Central memory CD4-positive, alpha-beta T cell (primary cell): ENCODE measurements at regions not wholly inside any gene's neighbourhood (a gene's known extent, or its start where the extent isn't known, plus 50 kb on each side); places are given as distances from the start of the nearest gene placed in this dataset.

ENCODE experiments used
- DNase-seq: peaks from one replicate; pipeline ENCODE4 v3.0.0; 2022

GRCh38 chr16:17633181-17633951 lies 162.6 kb upstream of the XYLT1 start:
- DNase-seq, result no peak

DNA sequence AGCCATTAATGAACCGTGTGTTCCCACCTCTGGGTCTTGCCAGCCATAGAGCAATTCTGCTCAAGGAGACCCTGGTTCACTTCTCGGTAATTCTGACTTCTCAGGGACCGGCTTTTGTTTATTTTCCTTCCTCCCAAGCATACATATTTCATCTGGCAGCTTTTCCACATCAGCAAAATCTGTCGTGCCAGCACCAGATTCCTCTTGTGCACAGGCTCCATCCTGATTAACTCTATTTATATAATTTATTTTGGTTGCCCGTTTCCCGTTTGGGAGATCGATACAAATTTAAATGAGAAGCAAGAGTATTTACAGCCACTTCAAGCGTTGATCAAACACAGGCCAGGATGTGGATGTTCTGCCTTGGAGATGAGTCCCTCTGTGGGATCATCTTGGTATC lies 161.9 kb upstream of the XYLT1 start:
- DNase-seq, result no peak

DNA sequence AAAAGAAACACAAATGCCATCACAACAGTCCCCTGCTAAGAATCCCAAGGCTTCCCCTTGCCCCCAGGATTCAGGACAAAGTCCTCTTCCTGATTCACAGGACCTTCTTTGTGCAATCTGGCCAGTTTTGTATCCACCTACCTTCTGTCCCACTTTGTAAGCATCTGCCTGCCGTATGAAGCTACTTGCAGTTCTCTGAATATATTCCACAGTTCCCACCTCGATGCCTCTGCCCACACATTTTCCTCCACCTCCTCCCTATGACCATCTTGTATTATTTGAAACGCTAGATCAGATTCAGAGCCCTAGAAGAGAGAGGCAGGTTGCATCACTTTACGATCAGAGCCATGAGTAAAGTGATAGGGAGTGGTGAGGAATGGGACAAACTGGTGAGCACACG lies 159.2 kb upstream of the XYLT1 start:
- no peak for DNase-seq

DNA sequence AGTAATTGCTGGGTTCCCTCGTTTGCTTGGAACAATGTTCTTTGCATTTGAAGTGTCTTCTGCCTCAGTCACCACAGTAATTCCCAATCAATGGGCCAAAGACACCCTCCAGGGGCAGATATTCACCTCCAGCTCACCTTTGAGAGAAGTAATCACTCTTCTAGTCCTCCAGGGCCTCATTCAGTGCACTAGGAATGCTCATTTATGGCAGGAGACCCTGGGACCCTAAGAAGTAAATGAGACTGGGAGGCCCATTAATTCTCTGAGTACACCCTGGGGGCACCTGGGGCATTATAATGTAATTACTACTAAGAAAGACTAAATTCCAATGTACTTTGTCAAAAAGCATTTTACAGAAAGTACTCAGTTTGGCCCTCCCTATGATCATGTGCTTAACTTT lies 158.2 kb upstream of the XYLT1 start:
- no peak for DNase-seq

DNA sequence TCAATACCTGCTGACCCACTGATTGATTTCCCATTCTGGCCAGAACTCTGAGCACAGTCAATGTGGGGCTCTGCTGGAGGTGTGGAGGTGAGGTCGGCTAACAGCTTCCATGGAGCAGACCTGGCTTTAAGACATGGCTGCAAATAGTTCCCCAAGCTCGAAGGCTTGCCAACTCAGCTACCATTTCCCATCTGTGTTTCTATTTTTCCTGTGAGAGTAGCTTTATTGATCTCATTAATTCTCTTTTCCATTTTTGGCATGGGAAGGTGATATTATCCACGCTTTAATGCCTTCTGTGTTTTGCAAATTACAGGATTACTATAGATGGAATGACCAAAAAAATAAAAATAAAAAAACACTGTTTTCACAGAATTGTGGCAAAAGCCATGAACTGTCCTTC lies 151.6 kb upstream of the XYLT1 start:
- no peak for DNase-seq

- DNase-seq, result no peak
These were observed 148.5 kb upstream of the XYLT1 start for GRCh38 chr16:17619261-17619660.

DNA sequence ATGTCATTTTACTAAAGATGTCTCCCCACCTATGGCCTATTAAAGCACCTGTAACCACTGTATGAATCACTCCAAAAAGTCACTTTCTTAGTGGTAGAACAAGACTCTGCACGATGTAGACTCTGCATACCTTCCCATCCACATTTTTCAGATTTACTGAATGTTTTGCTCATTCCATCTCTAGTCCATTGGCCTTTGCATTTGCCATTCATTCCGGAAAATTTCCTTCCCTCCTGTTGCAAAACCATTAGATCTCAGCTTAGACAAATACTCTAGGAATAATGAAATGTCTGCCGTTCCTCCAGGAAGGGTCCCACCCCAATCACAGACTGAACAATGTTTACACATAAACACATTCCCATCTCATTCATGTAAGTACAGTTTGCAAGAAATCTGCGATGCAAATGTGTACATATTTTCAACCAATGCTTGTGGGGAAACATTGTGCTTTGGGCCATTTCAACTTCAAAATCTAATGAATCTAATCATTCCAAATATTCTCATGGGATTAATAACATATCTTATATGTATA lies 146.3 kb upstream of the XYLT1 start:
- no peak for DNase-seq

DNA sequence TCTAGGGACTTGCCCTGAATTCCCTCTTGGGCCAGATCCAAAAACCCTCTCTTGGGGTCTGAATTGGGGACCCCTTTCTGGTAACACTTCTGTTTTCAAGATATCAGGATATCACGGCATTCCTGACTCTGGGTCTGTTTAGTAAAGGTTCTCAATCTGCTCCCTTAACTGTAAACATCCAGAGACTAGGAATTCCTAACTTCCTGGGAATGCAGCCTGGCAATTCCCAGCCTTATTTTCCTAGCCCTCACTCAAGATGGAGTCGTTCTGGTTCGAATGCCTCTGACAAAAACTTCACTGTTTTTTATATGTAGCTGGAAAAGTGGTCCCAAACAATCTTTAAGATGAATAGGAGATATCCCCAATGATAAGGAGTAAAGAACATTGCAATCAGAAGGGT lies 141.6 kb upstream of the XYLT1 start:
- DNase-seq, result no peak

GRCh38 chr16:17607609-17608008 lies 136.8 kb upstream of the XYLT1 start:
- DNase-seq, result no peak

DNA sequence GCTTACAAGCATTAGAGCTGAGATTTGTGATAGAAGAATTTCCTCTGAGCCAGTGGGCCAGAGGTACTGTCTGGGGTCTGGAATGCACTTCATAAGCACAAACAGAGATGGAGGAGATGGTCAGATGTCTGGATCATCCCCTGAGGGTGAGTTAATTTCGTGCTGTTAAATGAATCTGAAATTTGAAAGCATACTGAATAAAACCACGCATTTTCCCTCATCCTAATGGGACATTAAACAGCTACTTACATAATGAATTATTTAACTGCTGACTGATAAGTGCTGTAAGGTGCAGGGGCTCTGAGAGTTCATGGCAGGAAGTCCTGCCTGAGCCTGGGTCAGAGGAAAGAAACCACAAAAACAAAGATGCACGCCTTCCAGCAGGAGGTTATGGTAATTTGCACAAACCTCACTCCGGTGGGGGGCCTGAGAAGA lies 136.3 kb upstream of the XYLT1 start:
- no peak for DNase-seq

DNA sequence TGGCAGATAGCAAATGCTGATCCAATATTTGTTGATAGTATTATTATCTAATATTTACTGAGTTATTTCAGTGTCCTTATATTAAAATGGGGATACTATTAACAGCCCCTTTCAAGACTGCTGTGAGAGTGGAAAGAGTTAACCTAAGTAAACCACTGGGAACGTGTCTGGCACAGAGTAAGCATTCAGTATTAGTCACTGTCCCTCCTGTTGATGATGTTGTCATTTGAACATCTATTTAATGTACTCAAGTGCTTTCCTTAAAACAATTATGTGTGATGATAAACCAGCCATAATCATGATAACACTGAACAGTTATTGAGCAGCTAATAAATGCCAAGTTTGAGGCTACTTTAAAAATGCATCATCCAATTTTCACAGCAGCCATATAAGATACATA lies 135.7 kb upstream of the XYLT1 start:
- DNase-seq, result no peak

DNA sequence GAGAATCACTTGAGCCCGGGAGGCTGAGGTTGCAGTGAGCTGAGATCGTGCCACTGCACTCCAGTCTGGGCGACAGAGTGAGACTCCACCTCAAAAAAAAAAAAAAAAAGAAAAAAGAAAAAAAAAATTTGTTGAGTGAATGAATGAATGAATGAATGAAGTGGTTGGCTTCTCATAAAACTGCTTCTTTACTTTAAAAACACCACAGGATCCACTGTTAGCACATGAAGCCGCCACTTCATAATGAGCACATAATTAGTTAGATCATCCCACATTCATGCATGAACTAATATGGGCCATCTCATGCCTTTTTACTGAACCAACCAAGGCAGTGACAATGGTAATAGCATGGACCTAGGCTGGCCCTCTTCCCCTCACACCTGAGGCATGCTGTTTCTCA lies 135.0 kb upstream of the XYLT1 start:
- DNase-seq, result no peak

DNA sequence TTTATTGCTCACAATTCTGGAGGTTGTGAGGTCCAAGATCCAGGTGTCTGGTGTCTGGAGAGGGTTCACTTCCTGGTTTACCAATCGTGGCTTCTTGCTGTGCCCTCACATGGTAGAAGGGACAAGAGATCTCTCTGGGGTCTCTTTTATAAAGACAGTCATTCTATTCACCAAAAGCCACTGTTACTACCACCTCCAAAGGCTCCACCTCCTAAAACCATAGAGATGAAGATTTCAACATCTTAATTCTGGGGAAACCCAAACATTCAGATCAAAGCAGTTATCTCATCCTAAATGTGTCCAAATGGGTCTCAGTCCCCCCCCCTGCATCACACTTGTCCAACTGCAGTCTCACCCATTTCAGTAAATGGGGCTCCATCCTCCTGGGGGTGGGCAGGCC lies 132.9 kb upstream of the XYLT1 start:
- DNase-seq, result no peak

GRCh38 chr16:17602678-17603077 lies 131.9 kb upstream of the XYLT1 start:
- no peak for DNase-seq

- no peak for DNase-seq
These were observed 128.2 kb upstream of the XYLT1 start for GRCh38 chr16:17598968-17599367.

- peak; percentile 46 for DNase-seq
These were observed 121.1 kb upstream of the XYLT1 start for GRCh38 chr16:17591655-17592405.

GRCh38 chr16:17590711-17591654 lies 120.2 kb upstream of the XYLT1 start:
- peak; percentile 54 for DNase-seq

DNA sequence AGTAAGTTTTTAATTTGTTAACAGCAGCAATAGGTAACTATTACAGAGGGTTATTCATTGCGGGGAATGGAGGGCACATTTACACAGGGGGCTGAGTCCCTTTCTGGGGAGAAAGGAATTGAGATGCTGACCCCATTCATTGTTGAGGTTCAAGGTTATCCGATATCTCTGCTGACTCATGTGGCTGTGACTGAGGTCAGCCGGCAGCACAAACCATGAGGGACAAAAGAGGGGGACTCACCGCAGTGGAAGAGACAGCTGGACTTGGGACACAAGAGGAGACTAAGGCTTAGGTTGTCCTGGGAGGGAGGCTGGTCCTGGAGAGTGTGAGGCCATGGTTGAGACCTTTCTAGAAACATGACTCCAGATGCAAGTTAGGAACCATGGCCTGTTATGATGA lies 119.1 kb upstream of the XYLT1 start:
- DNase-seq, result no peak

GRCh38 chr16:17585449-17586074 lies 114.8 kb upstream of the XYLT1 start:
- no peak for DNase-seq

DNA sequence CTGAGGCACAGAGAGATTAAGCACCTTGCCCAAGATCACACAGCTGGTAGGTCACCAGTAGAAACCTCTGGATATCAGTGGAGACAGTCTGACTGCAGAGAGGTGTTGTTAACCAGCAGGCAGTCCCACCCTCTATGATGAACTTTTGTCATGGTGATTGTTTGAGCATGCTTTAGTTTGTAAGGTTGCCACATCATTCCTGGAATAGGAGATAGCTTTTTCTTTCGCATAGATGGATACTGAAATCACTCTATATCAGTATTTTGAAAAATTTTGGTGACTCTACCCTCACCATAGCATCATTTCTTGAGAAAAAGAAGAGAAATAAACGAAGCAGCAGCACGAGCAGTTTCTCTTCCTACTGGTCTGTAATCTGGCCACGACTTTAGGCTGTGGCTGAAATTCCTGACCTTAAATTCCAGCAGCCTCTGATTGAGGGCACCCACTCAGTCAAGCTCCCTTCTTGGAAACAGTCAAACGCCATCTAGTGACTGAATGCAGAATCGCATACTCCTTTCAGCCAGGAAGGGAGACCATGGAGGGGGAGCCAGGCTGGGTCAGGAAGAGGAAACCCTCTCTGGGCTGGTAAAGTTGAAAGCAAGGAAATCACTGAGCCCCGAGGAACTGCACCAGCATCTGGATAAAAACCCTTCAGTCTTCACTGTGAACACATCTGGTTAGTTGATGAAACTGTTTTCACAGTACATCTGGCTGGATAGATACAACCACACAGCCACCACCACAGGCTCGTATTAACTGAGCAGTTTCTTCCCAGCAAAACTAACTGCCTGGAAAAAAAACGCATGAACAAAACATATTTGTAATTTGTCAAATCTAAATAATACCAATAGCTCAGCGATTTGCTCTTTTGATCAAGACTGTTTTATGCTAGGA lies 108.5 kb upstream of the XYLT1 start:
- peak; percentile 43 for DNase-seq

- no peak for DNase-seq
These were observed 103.5 kb upstream of the XYLT1 start for GRCh38 chr16:17574256-17574655.
